GM12878 (cell line): ENCODE measurements at regions not wholly inside any gene's neighbourhood (a gene's known extent, or its start where the extent isn't known, plus 50 kb on each side); places are given as distances from the start of the nearest gene placed in this dataset.

Experiments used
- ATAC-seq: fragments of 200-7000 bp; cut with Tn5 transposase; 3 replicates; pipeline ENCODE4 v1.9.1; 2020; ENCODE audit warnings: mild to moderate bottlenecking, moderate library complexity
- BruUV-seq: library from RNA; stranded (reverse); fragments of 400-500 nt; replicated peaks from 2 replicates; lab custom pipeline; 2021; lab: Mats Ljungman, UMichigan
- CTCF ChIA-PET: fragments of 300-600 bp; sonication (Branson Sonifier 250); formaldehyde crosslinking; extraction: SDS; loops from one replicate; lab custom pipeline; 2021; ENCODE audit warnings: inconsistent platforms; lab: Yijun Ruan, JAX
- POLR2A ChIA-PET: fragments of 350-600 bp; formaldehyde crosslinking; extraction: SDS; loops from one replicate; lab custom pipeline; 2021; ENCODE audit warnings: inconsistent platforms; lab: Charles Lee
- RAD21 ChIA-PET: fragments of 300-600 bp; sonication (Branson Sonifier 250); formaldehyde crosslinking; loops from one replicate; lab custom pipeline; 2023; ENCODE audit warnings: antibody characterized with exemption; ENCODE audit not compliant: unreplicated experiment; lab: Charles Lee
- SMC1A ChIA-PET: fragments of 300-600 bp; sonication (Branson Sonifier 250); formaldehyde crosslinking; loops from one replicate; lab custom pipeline; 2023; ENCODE audit not compliant: unreplicated experiment, uncharacterized antibody; lab: Charles Lee
- DNase-seq: peaks from one replicate; pipeline ENCODE4 v3.0.0-alpha.2; 2011; ENCODE audit warnings: low read depth, low spot score
- FAIRE-seq: peaks from 3 replicates; lab custom pipeline; 2011; peaks lifted over from hg19 to GRCh38; lab: Jason Lieb, UNC
- H2AFZ ChIP-seq: 2 replicates; pipeline ENCODE4 v1.6.0; 2011; ENCODE audit warnings: low read depth, low read length, control low read depth; ENCODE audit not compliant: control insufficient read depth
- H3K27ac ChIP-seq: 2 replicates; pipeline ENCODE4 v1.5.1; 2011; ENCODE audit warnings: control low read depth; ENCODE audit not compliant: control insufficient read depth, insufficient read depth
- H3K27me3 ChIP-seq, 2 experiments: replicated peaks in 1 of 2; 2 replicates each; pipeline versions ENCODE4 v1.6.0 to v1.6.1; 2011; ENCODE audit warnings: low read length in 1 of 2; ENCODE audit not compliant: control insufficient read depth in 2 of 2, insufficient read depth in 2 of 2
- H3K36me3 ChIP-seq, 2 experiments: 2 replicates each; pipeline ENCODE4 v1.5.1; 2011; ENCODE audit warnings: low read length in 1 of 2; ENCODE audit not compliant: control insufficient read depth in 2 of 2, insufficient read depth in 2 of 2
- H3K4me1 ChIP-seq: 2 replicates; pipeline ENCODE4 v1.6.1; 2011; ENCODE audit warnings: mild to moderate bottlenecking, low read length, moderate library complexity, mixed read lengths; ENCODE audit not compliant: control insufficient read depth, insufficient read depth
- H3K4me2 ChIP-seq: 2 replicates; pipeline ENCODE4 v1.6.0; 2011; ENCODE audit warnings: control low read depth; ENCODE audit not compliant: control insufficient read depth, insufficient read depth
- H3K4me3 ChIP-seq: fragments of 200-600 bp; sonication (generic); 2 replicates; pipeline ENCODE4 v1.5.1; 2016
- H3K79me2 ChIP-seq: 2 replicates; pipeline ENCODE4 v1.6.0; 2011; ENCODE audit warnings: low read length; ENCODE audit not compliant: control insufficient read depth, insufficient read depth
- H3K9ac ChIP-seq: 2 replicates; pipeline ENCODE4 v1.8.0; 2011; ENCODE audit warnings: low read length, control low read depth, mixed read lengths; ENCODE audit not compliant: control insufficient read depth, insufficient read depth
- H3K9me3 ChIP-seq: replicated peaks from 3 replicates; pipeline ENCODE4 v1.5.1; 2011; ENCODE audit warnings: mild to moderate bottlenecking, low read length; ENCODE audit not compliant: control insufficient read depth, insufficient read depth
- H4K20me1 ChIP-seq: 2 replicates; pipeline ENCODE4 v1.6.0; 2011; ENCODE audit not compliant: control insufficient read depth, insufficient read depth
- BRCA1 ChIP-seq: IDR thresholded peaks from 2 replicates; pipeline ENCODE4 v1.6.1; 2011; ENCODE audit warnings: low read depth, low read length, improper control_type of control experiment
- E2F8 ChIP-seq: fragments of 450-650 bp; IDR thresholded peaks from 2 replicates; pipeline ENCODE4 v1.6.1; 2018; ENCODE audit warnings: mild to moderate bottlenecking, low read depth, moderate library complexity; ENCODE audit not compliant: partially characterized antibody
- IRF4 ChIP-seq: IDR thresholded peaks from 2 replicates; pipeline ENCODE4 v1.6.1; 2011; ENCODE audit warnings: low read depth, low read length
- SUZ12 ChIP-seq: fragments of 200-600 bp; sonication (generic); IDR thresholded peaks from one replicate; pipeline ENCODE4 v1.6.1; 2018; ENCODE audit warnings: antibody characterized with exemption, mild to moderate bottlenecking; ENCODE audit not compliant: unreplicated experiment
- TAF1 ChIP-seq: IDR thresholded peaks from 2 replicates; pipeline ENCODE4 v1.6.1; 2011; ENCODE audit warnings: mild to moderate bottlenecking, low read depth, low read length, borderline replicate concordance
- USF1 ChIP-seq: IDR thresholded peaks from 2 replicates; pipeline ENCODE4 v1.6.1; 2011; ENCODE audit warnings: borderline replicate concordance, low read depth, mild to moderate bottlenecking, moderate library complexity, mixed read lengths, low read length; ENCODE audit not compliant: insufficient read depth; ENCODE audit errors: extremely low read length
- ZBED1 ChIP-seq: IDR thresholded peaks from 2 replicates; pipeline ENCODE4 v1.6.1; 2016; ENCODE audit warnings: borderline replicate concordance
- WGBS: methylation state at CpG from one replicate; pipeline ENCODE4 v1.1.6; 2016; ENCODE audit warnings: low lambda C conversion rate; ENCODE audit not compliant: insufficient replicate concordance, insufficient coverage; ENCODE audit errors: missing lambda C conversion rate; 5-methylcytosine and 5-hydroxymethylcytosine counted together
- in situ Hi-C: fragments of 300-500 bp; cut with MboI; formaldehyde crosslinking; loops from 9 replicates; pipeline ENCODE4 v1.14.3; 2018; ENCODE audit warnings: mixed read lengths
- intact Hi-C: fragments of 100-400 bp; cut with micrococcal nuclease; formaldehyde crosslinking; loops from one replicate; pipeline ENCODE4 v1.14.2; 2022; ENCODE audit not compliant: unreplicated experiment

GRCh38 chr4:34253239-34253638, 1991.1 kb downstream of the ARAP2 start:
- no peak overlapping the region for H3K27ac ChIP-seq
- no peak for FAIRE-seq
- H3K4me2 ChIP-seq: no peak overlapping the region
- ChIA-PET RAD21 (no interaction called here), SMC1A (interaction anchor here (1.2 kb wide), 1 partner anchor 19 kb away, joined by 3 read pairs; no protein-coding TSS in a partner anchor), POLR2A (no interaction called here), CTCF (no interaction called here)
- intact Hi-C loops: no loop called here
- H3K4me1 ChIP-seq: no peaks in the 10 kb centered on the region
- H3K4me3 ChIP-seq: no peak overlapping the region
- H3K9ac ChIP-seq: no peak overlapping the region
- H2AFZ ChIP-seq: no peak overlapping the region
- no peaks in the 10 kb centered on the region for H3K36me3 ChIP-seq
- no TSS peak for BruUV-seq
- H3K79me2 ChIP-seq: no peaks in the 10 kb centered on the region
- H3K27me3 ChIP-seq: no peaks in the 10 kb centered on the region
- in situ Hi-C loops: no loop called here
- no peak for TF ChIP-seq ZBED1
- no peak for TF ChIP-seq IRF4
- TF ChIP-seq SUZ12: no peak
- TF ChIP-seq USF1: no peak
- no peak for TF ChIP-seq TAF1
- no peak for TF ChIP-seq BRCA1
- TF ChIP-seq, all 136 proteins: peak for 0
- ATAC-seq (no peak), DNase-seq (no peak)
- Histone ChIP-seq H3K9me3 (no peaks in the 10 kb centered on the region), H4K20me1 (no peaks in the 10 kb centered on the region)

- no peaks in the 10 kb centered on the region for H3K79me2 ChIP-seq
- no peak for TF ChIP-seq E2F8
- TF ChIP-seq, all 136 proteins: peak for 0
- FAIRE-seq: no peak
- no peak for DNase-seq
- Histone ChIP-seq H3K9ac (no peak overlapping the region), H3K4me2 (no peak overlapping the region), H2AFZ (no peak overlapping the region), H3K27me3 (no peaks in the 10 kb centered on the region), H4K20me1 (no peaks in the 10 kb centered on the region), H3K4me1 (no peaks in the 10 kb centered on the region), H3K4me3 (no peak overlapping the region), H3K27ac (no peak overlapping the region), H3K9me3 (no peaks in the 10 kb centered on the region), H3K36me3 (no peaks in the 10 kb centered on the region)
- ATAC-seq: no peak
- BruUV-seq: no TSS peak
- CTCF ChIA-PET: no interaction called here
- 60% methylated on average over 2 of the region's 2 CpGs for WGBS
- intact Hi-C loops (no loop called here), in situ Hi-C loops (no loop called here)
- RAD21 ChIA-PET: no interaction called here
- SMC1A ChIA-PET: no interaction called here
- POLR2A ChIA-PET: no interaction called here
Measured at GRCh38 chr4:34258176-34258575, 1986.1 kb downstream of the ARAP2 start.
